Neuronal stem cell (in vitro differentiated cells): ENCODE measurements at regions not wholly inside any gene's neighbourhood (a gene's known extent, or its start where the extent isn't known, plus 50 kb on each side); places are given as distances from the start of the nearest gene placed in this dataset.

Source experiments
- DNase-seq: peaks from one replicate; pipeline ENCODE4 v3.0.0-alpha.2; 2013; ENCODE audit warnings: low spot score
- H2AFZ ChIP-seq: one replicate; pipeline ENCODE4 v1.6.1; 2013; ENCODE audit warnings: mild to moderate bottlenecking, low read length, inconsistent platforms
- H2AK5ac ChIP-seq: 2 replicates; pipeline ENCODE4 v1.6.1; 2013; ENCODE audit warnings: low read depth, mild to moderate bottlenecking, inconsistent platforms, low read length, moderate library complexity, mixed read lengths
- H2BK120ac ChIP-seq: 2 replicates; pipeline ENCODE4 v1.6.1; 2013; ENCODE audit warnings: low read depth, mild to moderate bottlenecking, inconsistent platforms, low read length, moderate library complexity, mixed read lengths
- H2BK12ac ChIP-seq: one replicate; pipeline ENCODE4 v1.6.1; 2013; ENCODE audit warnings: low read length, inconsistent platforms
- H2BK15ac ChIP-seq: 2 replicates; pipeline ENCODE4 v1.6.1; 2013; ENCODE audit warnings: mild to moderate bottlenecking, low read length, inconsistent platforms, mixed read lengths
- H2BK5ac ChIP-seq: one replicate; pipeline ENCODE4 v1.6.1; 2013; ENCODE audit warnings: inconsistent platforms, mild to moderate bottlenecking, low read length, moderate library complexity
- H3K14ac ChIP-seq: one replicate; pipeline ENCODE4 v1.6.1; 2013; ENCODE audit warnings: low read length, inconsistent platforms
- H3K18ac ChIP-seq: 2 replicates; pipeline ENCODE4 v1.6.1; 2013; ENCODE audit warnings: low read length, inconsistent platforms
- H3K23ac ChIP-seq: 2 replicates; pipeline ENCODE4 v1.6.1; 2013; ENCODE audit warnings: low read depth, mild to moderate bottlenecking, mixed read lengths, low read length, inconsistent platforms; ENCODE audit not compliant: poor library complexity
- H3K27ac ChIP-seq: replicated peaks from 3 replicates; pipeline ENCODE4 v1.5.1; 2013; ENCODE audit warnings: low read length, inconsistent platforms
- H3K27me3 ChIP-seq, 3 experiments: 2 replicates each; pipeline ENCODE4 v1.6.1; 2013; ENCODE audit warnings: low read length in 3 of 3, mild to moderate bottlenecking in 2 of 3, inconsistent platforms in 1 of 3, low read depth in 1 of 3, mixed read lengths in 1 of 3, moderate library complexity in 1 of 3; ENCODE audit not compliant: control insufficient read depth in 3 of 3, insufficient read depth in 3 of 3
- H3K36me3 ChIP-seq, 2 donors: replicated peaks in 1 of 2; 2 replicates each; pipeline ENCODE4 v1.6.1; 2013; ENCODE audit warnings: low read length in 2 of 2; ENCODE audit not compliant: control insufficient read depth in 2 of 2, insufficient read depth in 2 of 2
- H3K4ac ChIP-seq: 2 replicates; pipeline ENCODE4 v1.6.1; 2013; ENCODE audit warnings: inconsistent platforms, mild to moderate bottlenecking, low read length, moderate library complexity
- H3K4me1 ChIP-seq, 2 donors: 1 replicate in 1 of 2; 2 replicates in 1 of 2; pipeline ENCODE4 v1.6.1; 2013; ENCODE audit warnings: low read length in 2 of 2, low read depth in 1 of 2; ENCODE audit not compliant: control insufficient read depth in 2 of 2, insufficient read depth in 1 of 2
- H3K4me2 ChIP-seq: one replicate; pipeline ENCODE4 v1.6.1; 2013; ENCODE audit warnings: mild to moderate bottlenecking, low read length, inconsistent platforms; ENCODE audit not compliant: insufficient read depth, poor library complexity, severe bottlenecking
- H3K4me3 ChIP-seq, 2 donors: 2 replicates each; pipeline ENCODE4 v1.5.1; 2013; ENCODE audit warnings: low read length in 2 of 2, mild to moderate bottlenecking in 2 of 2, inconsistent platforms in 1 of 2, moderate library complexity in 1 of 2
- H3K79me1 ChIP-seq: one replicate; pipeline ENCODE4 v1.6.1; 2013; ENCODE audit warnings: low read depth, mild to moderate bottlenecking, inconsistent platforms, low read length, moderate library complexity
- H3K9ac ChIP-seq: one replicate; pipeline ENCODE4 v1.6.1; 2013; ENCODE audit warnings: mild to moderate bottlenecking, low read depth, low read length, inconsistent platforms; ENCODE audit not compliant: poor library complexity
- H3K9me3 ChIP-seq, 2 donors: replicated peaks in 1 of 2; 2 replicates each; pipeline versions ENCODE3 to v1.6.1; 2013; ENCODE audit warnings: low read length in 2 of 2, mild to moderate bottlenecking in 2 of 2, inconsistent platforms in 1 of 2, low read depth in 1 of 2, mixed read lengths in 1 of 2, moderate library complexity in 1 of 2; ENCODE audit not compliant: control insufficient read depth in 2 of 2, insufficient read depth in 1 of 2
- H4K8ac ChIP-seq: one replicate; pipeline ENCODE4 v1.6.1; 2013; ENCODE audit warnings: low read depth, mild to moderate bottlenecking, inconsistent platforms, low read length, moderate library complexity
- H4K91ac ChIP-seq: one replicate; pipeline ENCODE4 v1.6.1; 2013; ENCODE audit warnings: low read length, low read depth, mild to moderate bottlenecking, inconsistent platforms; ENCODE audit not compliant: poor library complexity
- WGBS, 2 donors: extraction: QIAGEN DNeasy Blood & Tissue Kit; methylation state at CpG; one replicate each; pipeline ENCODE4 v1.1.7; 2013; ENCODE audit warnings: missing lambda C conversion rate in 2 of 2, mixed read lengths in 1 of 2; ENCODE audit not compliant: insufficient read length in 2 of 2, insufficient replicate concordance in 1 of 2; ENCODE audit errors: extremely low coverage in 2 of 2; 5-methylcytosine and 5-hydroxymethylcytosine counted together

DNA sequence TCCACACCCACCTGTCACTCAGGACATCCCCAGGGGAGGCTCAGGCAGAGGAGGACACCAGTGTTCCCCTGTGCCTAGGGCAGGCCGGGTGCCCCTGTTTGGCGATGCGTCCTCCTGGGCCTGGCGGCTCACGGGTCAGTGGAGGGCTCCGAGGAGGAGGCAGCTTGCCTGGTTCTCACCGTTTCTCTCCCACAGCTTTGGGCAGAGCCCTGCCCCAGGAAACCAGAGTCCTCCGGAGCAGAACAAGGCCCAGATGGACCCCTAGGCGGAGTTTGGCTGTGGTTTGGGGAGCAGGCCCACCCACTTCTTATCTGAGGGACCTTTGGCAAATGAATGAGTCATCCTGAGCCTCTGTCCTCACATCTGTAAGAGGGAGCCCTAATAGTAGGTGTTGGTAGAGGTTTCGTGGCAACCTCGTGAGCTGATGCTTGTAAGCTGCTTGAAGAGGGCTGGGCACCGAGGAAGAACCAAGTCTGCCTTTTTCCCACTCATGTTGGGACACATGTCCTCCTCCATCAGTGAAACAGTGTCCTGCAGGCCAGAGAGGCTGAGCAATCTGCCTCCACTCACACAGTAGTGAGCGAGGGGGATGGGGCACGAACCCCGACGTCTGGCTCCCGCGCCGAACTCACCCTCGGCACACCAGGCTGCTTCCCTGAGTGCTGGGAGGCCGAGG is 247.0 kb upstream of the CIBAR2 start:
- Histone ChIP-seq H3K18ac (peak overlapping the region; percentile 22), H3K4me2 (no peak overlapping the region), H3K14ac (peak overlapping the region; percentile 39), H3K4ac (no peak overlapping the region), H3K36me3 (no peaks in the 10 kb centered on the region), H4K91ac (no peak overlapping the region), H2AK5ac (peak overlapping the region; percentile 64), H2BK12ac (no peak overlapping the region), H3K4me3 (no peak overlapping the region), H4K8ac (no peak overlapping the region), H3K27me3 (no peaks in the 10 kb centered on the region), H2BK15ac (peak overlapping the region; percentile 19), H3K79me1 (peaks cover 1% of the 10 kb centered on the region), H2AFZ (no peak overlapping the region), H2BK120ac (no peak overlapping the region), H3K9me3 (peaks cover 0 to 3% of the 10 kb centered on the region in 2 donors), H3K23ac (peak overlapping the region; percentile 40), H3K4me1 (peaks cover 4 to 20% of the 10 kb centered on the region in 2 donors), H2BK5ac (peak overlapping the region; percentile 22), H3K9ac (peak overlapping the region; percentile 70), H3K27ac (no peak overlapping the region)
- no CpG with 5 or more reads among the region's 21 CpGs for WGBS, 2 donors
- DNase-seq = no peak

DNA sequence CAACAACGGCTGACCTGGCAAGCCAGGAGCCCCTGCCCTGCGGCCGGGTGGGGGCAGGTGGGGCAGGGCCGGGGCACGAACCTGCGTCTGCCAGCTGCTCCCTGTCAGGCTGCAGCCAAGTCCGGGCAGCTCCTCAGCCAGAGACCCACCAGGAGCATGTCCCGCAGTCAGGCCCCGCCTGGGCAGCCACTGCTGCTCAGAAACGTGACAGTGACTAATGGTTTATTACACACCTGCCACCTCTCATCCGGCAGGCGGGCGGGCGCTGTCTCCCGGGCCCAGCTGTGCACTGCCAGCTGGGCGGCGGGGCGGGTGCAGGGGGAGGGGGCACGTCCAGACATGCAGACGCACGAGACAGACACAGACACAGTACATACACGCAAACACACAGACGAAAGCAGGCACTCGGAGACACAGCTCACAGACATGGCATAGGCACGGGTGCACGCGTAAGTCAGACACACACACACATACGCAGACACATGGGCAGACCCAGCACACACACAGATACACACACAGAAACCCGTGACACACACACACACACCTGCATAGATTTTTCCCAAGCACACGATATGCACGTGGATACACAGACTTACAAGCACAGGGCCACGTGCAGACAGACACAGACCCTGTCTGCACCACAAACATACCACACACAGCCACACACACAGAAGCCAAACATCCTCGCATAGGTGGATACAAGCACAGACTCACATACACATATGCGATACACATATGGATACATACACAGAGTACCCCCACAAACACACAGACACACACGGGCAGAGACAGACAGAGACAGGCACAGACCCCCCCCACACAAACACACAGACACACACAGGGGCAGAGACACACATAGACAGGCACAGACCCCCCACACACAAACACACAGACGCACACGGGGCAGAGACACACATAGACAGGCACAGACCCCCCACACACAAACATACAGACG is 248.3 kb upstream of the CIBAR2 start:
- Histone ChIP-seq H3K4ac (peak overlapping the region; percentile 60), H2BK15ac (peak overlapping the region; percentile 56), H3K14ac (no peak overlapping the region), H3K23ac (peak overlapping the region; percentile 92), H2BK12ac (peak overlapping the region; percentile 16), H3K18ac (peak overlapping the region; percentile 89), H3K27ac (no peak overlapping the region), H3K27me3 (peaks cover 0 to under 1% (median 0%) of the 10 kb centered on the region in 3 experiments), H3K4me2 (no peak overlapping the region), H2AFZ (no peak overlapping the region), H3K36me3 (no peaks in the 10 kb centered on the region), H2BK120ac (no peak overlapping the region), H4K8ac (no peak overlapping the region), H3K4me1 (peaks cover 2 to 15% of the 10 kb centered on the region in 2 donors), H4K91ac (no peak overlapping the region), H3K9me3 (peaks cover 0 to 5% of the 10 kb centered on the region in 2 donors), H2AK5ac (peak overlapping the region; percentile 93), H3K9ac (peak overlapping the region; percentile 30), H3K4me3 (no peak overlapping the region), H3K79me1 (peaks cover 2% of the 10 kb centered on the region), H2BK5ac (no peak overlapping the region)
- DNase-seq = no peak
- WGBS, 2 donors = no CpG with 5 or more reads among the region's 38 CpGs

GRCh38 chr16:85361441-85362118 is 249.3 kb upstream of the CIBAR2 start:
- H3K4me2 ChIP-seq = no peak overlapping the region
- no peak overlapping the region for H3K4me3 ChIP-seq
- peaks cover 2% of the 10 kb centered on the region for H3K79me1 ChIP-seq
- H3K27me3 ChIP-seq = peaks cover 0 to 2% (median 0%) of the 10 kb centered on the region in 3 experiments
- H4K8ac ChIP-seq = no peak overlapping the region
- peak overlapping the region; percentile 58 for H3K23ac ChIP-seq
- no peak overlapping the region for H2BK120ac ChIP-seq
- H3K36me3 ChIP-seq = no peaks in the 10 kb centered on the region
- H3K4me1 ChIP-seq = peaks cover 7 to 20% of the 10 kb centered on the region in 2 donors
- H2BK5ac ChIP-seq = no peak overlapping the region
- no peak overlapping the region for H2AFZ ChIP-seq
- no peak overlapping the region for H3K27ac ChIP-seq
- H2BK15ac ChIP-seq = peak overlapping the region; percentile 81
- H3K4ac ChIP-seq = no peak overlapping the region
- H2AK5ac ChIP-seq = peak overlapping the region; percentile 74
- peak overlapping the region; percentile 49 for H2BK12ac ChIP-seq
- H3K18ac ChIP-seq = peak overlapping the region; percentile 77
- peak overlapping the region; percentile 66 for H4K91ac ChIP-seq
- WGBS, 2 donors = no CpG with 5 or more reads among the region's 23 CpGs
- DNase-seq = no peak
- H3K9me3 ChIP-seq = peaks cover 0 to 5% of the 10 kb centered on the region in 2 donors
- H3K9ac ChIP-seq = no peak overlapping the region
- H3K14ac ChIP-seq = peak overlapping the region; percentile 75
